ACHN (cell line): ENCODE measurements at regions not wholly inside any gene's neighbourhood (a gene's known extent, or its start where the extent isn't known, plus 50 kb on each side); places are given as distances from the start of the nearest gene placed in this dataset.
"Not testable (repeated sequence)": the region's sequence is repeated elsewhere in the genome, so short reads cannot be mapped to it uniquely, and the experiment has no call there.

Experiments used
- DNase-seq: peaks from one replicate; pipeline ENCODE4 v3.0.0-alpha.2; 2015
- in situ Hi-C: cut with HindIII; loops from 2 replicates; pipeline ENCODE4 v1.10.0; 2017; ENCODE audit warnings: low sequenced_read_pairs, low pct_ligation_motif_present, low pct_unique_long_range_greater_than_20kb

- in situ Hi-C loops: loop anchor here (25.0 kb wide), 1 partner anchor 262 kb away; no protein-coding TSS in a partner anchor
- no peak for DNase-seq
Observed at GRCh38 chr2:20949256-20949655, 94.6 kb downstream of the APOB start.

GRCh38 chr2:20946468-20946867 is 97.4 kb downstream of the APOB start:
- DNase-seq: no peak
- in situ Hi-C loops: loop anchor here (25.0 kb wide), 1 partner anchor 259 kb away; no protein-coding TSS in a partner anchor

DNA sequence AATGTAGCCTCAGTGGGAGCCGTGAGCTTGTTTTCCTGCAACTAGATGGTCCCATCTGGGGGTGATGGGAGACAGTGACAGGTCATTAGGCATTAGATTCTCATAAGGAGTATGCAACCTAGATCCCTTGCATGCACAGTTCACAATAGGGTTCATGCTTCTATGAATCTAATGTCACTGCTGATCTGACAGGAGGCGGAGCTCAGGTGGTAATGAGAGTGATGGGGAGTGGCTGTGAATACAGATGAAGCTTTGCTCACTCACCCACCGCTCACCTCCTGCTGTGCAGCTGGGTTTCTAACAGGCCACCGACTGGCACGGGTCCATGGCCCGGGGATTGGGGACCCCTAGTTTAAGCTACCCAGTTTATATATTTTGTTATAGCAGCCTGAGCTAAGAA is 100.2 kb downstream of the APOB start:
- in situ Hi-C loops: loop anchor here (25.0 kb wide), 1 partner anchor 256 kb away; no protein-coding TSS in a partner anchor
- not testable (repeated sequence) for DNase-seq

DNA sequence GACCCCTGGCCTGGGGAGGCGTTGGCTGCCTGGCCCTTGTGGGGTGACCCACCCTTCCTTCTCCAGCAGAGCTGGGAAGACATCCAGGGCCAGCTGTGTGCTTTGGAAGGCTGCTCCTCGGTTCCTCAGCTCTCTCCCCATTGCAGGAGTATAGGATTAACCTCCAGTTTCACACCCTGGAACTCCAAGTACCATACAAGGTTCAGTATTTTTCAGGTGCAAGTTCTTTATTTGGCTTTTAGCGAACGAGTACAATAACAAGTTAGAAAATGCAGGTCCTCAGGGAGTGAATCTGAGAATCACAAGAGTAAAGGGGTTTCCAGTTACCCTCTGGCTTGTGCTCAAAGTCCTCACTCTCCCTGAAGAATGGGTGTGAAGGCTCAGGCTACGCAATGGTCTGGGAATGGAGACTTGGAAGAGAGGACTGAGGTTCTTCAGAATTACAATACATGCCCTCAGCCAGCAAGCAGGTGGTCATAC is 101.2 kb downstream of the APOB start:
- in situ Hi-C loops: loop anchor here (25.0 kb wide), 1 partner anchor 255 kb away; no protein-coding TSS in a partner anchor
- no peak for DNase-seq

- in situ Hi-C loops: loop anchor here (25.0 kb wide), 1 partner anchor 254 kb away; no protein-coding TSS in a partner anchor
Observed at GRCh38 chr2:20940856-20941255, 103.0 kb downstream of the APOB start.

GRCh38 chr2:20939931-20940795 is 103.7 kb downstream of the APOB start:
- in situ Hi-C loops: loop anchor here (25.0 kb wide), 1 partner anchor 253 kb away; no protein-coding TSS in a partner anchor
- no peak for DNase-seq

More at GRCh38 chr2:20940856-20941255, 103.0 kb downstream of the APOB start:
- no peak for DNase-seq

GRCh38 chr2:20937353-20937752 is 106.5 kb downstream of the APOB start:
- in situ Hi-C loops: loop anchor here (25.0 kb wide), 1 partner anchor 250 kb away; no protein-coding TSS in a partner anchor
- no peak for DNase-seq

- in situ Hi-C loops: loop anchor here (25.0 kb wide), 1 partner anchor 248 kb away; no protein-coding TSS in a partner anchor
Observed at GRCh38 chr2:20935168-20935775, 108.6 kb downstream of the APOB start.

GRCh38 chr2:20934236-20934635 is 109.6 kb downstream of the APOB start:
- DNase-seq: no peak
- in situ Hi-C loops: loop anchor here (25.0 kb wide), 1 partner anchor 247 kb away; no protein-coding TSS in a partner anchor

More at GRCh38 chr2:20935168-20935775, 108.6 kb downstream of the APOB start:
- DNase-seq: no peak

- no peak for DNase-seq
- in situ Hi-C loops: loop anchor here (25.0 kb wide), 1 partner anchor 246 kb away; no protein-coding TSS in a partner anchor
Observed at GRCh38 chr2:20933714-20934113, 110.2 kb downstream of the APOB start.

DNA sequence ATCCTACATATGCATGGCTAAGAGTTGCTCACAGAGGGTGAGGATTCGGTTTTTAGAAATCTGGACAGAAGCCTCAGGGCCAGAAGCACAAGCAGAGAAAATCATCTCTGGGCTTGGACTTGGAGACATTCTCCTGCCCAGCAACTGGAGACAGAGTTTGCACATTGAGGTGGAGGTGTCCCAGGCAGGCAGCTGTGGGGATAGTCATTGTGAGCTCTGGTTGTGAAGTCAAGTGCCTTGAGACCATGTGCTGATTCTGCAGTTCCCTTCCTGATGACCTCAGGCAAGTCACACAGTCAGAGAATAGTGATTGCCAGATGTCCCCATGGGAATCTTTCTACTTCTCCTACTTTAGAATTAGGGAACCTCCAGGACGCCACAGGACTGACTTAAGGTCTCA is 108.4 kb upstream of the LDAH start:
- DNase-seq: no peak
- in situ Hi-C loops: loop anchor here (25.0 kb wide), 1 partner anchor 244 kb away; no protein-coding TSS in a partner anchor

DNA sequence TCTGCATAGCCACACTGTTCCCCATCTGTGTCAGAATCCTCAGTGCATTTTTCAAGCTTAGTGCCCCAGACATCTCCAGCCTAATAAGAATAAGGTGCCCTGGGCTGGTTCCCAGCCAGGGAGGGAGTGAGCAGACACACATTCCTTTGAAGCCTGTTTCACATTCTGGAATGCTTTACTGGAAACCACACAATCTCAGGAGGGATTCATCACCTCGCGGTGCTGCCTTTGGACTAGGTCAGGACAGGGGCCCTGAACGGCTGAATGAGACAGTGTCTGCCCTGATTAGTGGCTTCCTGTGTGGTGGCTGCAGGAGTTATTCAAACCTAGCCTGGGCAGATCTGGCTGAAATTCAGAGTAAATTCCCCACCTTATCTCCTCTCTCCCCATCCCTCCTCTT is 108.0 kb upstream of the LDAH start:
- in situ Hi-C loops: loop anchor here (25.0 kb wide), 1 partner anchor 244 kb away; no protein-coding TSS in a partner anchor
- DNase-seq: peak; percentile 63

DNA sequence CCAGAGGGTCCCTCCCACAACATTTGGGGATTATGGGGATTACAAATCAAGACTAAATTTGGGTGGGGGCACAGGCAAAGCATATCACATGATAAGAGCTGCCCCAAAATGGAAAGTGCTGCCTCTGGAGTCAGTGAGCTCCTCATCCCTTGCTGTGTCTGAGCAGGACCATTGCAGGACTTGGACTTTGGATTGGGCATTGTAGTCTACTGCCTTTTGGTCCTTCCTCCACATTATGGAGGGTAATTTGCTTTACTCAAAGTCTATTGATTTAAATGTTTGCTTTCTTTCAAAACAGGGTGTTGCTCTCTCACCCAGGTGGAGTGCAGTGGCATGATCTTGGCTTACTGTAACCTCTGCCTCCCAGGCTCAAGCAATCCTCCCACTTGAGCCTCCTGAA is 106.8 kb upstream of the LDAH start:
- DNase-seq: no peak
- in situ Hi-C loops: loop anchor here (25.0 kb wide), 1 partner anchor 242 kb away; no protein-coding TSS in a partner anchor

DNA sequence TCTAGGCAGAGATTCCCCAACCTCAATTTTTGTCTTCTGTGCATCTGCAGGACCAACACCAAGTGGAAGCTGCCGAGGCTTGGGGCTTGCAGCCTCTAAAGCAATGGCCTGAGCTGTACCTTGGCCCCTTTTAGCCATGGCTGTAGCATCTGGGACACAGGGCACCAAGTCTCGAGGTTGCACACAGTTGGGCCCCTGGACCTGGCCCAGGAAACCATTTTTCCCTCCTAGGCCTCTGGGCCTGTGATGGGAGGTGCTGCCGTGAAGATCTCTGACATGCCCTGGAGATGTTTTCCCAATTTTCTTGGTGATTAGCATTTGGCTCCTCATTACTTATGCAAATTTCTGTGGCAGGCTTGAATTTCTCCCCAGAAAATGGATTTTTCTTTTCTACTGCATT is 105.7 kb upstream of the LDAH start:
- in situ Hi-C loops: loop anchor here (25.0 kb wide), 1 partner anchor 241 kb away; no protein-coding TSS in a partner anchor
- no peak for DNase-seq

DNA sequence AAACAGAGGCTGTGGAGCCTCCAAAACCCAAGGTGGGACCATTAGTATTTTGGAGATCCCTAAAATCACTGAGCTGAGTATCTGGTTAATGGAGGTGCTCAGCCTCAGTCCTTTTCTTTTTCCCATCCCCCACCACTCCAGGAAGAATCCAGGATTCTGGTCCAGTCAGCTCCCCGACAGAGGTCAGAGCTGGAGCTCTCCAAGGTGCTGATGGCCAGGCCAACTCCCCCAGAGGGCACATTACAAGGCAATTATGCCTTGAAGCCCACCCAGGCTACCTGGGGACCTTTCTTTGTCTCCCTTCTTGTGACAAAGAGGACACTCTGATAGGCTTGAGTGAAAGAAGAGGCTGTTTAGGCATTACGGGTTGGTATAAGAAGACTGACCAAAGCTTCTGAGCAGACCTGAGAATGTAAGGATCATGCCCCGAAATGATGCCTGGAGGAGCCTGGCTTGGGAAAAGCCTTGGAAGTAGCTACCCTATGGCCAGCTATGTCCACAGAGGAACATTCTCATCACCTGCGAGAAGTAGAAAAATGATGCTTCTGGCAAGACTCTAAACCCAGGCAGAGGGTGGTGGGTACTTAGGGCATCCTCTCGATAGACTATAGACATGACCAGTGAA is 102.5 kb upstream of the LDAH start:
- in situ Hi-C loops: loop anchor here (25.0 kb wide), 1 partner anchor 238 kb away; no protein-coding TSS in a partner anchor
- peak; percentile 39 for DNase-seq

GRCh38 chr2:20919297-20919800 is 96.4 kb upstream of the LDAH start:
- in situ Hi-C loops: no loop called here
- DNase-seq: no peak

- DNase-seq: no peak
- in situ Hi-C loops: no loop called here
Observed at GRCh38 chr2:20917719-20918572, 95.0 kb upstream of the LDAH start.
